ENCODE measurements at regions not wholly inside any gene's neighbourhood (a gene's known extent, or its start where the extent isn't known, plus 50 kb on each side); places are given as distances from the start of the nearest gene placed in this dataset.

- no peak for DNase-seq
Observed at GRCh38 chr10:112087953-112088456, 95.6 kb downstream of the GPAM start.

- no peak for DNase-seq
Observed at GRCh38 chr10:112091703-112092102, 91.9 kb downstream of the GPAM start.

GRCh38 chr10:112092519-112092918 is 91.0 kb downstream of the GPAM start:
- no peak for DNase-seq

GRCh38 chr10:112094984-112095383 is 88.6 kb downstream of the GPAM start:
- DNase-seq: no peak

- no peak for DNase-seq
Observed at GRCh38 chr10:112095731-112096130, 87.8 kb downstream of the GPAM start.

GRCh38 chr10:112098682-112099081 is 84.9 kb downstream of the GPAM start:
- no peak for DNase-seq

All from NCI-H345 (cell line).